ENCODE measurements at regions not wholly inside any gene's neighbourhood (a gene's known extent, or its start where the extent isn't known, plus 50 kb on each side); places are given as distances from the start of the nearest gene placed in this dataset.
"Not testable (repeated sequence)": the region's sequence is repeated elsewhere in the genome, so short reads cannot be mapped to it uniquely, and the experiment has no call there.

GRCh38 chr7:24135003-24135817 is 148.8 kb upstream of the NPY start:
- no peak for DNase-seq (ENCODE audit: low read depth)

GRCh38 chr7:24137338-24137737 is 146.7 kb upstream of the NPY start:
- DNase-seq (ENCODE audit: low read depth), result no peak

- no peak for DNase-seq (ENCODE audit: low read depth)
Observed at GRCh38 chr7:24138343-24138742, 145.6 kb upstream of the NPY start.

- DNase-seq (ENCODE audit: low read depth), result no peak
Observed at GRCh38 chr7:24140001-24140400, 144.0 kb upstream of the NPY start.

- no peak for DNase-seq (ENCODE audit: low read depth)
Observed at GRCh38 chr7:24141874-24142509, 142.0 kb upstream of the NPY start.

GRCh38 chr7:24143547-24143946 is 140.4 kb upstream of the NPY start:
- DNase-seq (ENCODE audit: low read depth), result no peak

GRCh38 chr7:24151944-24152343 is 132.0 kb upstream of the NPY start:
- DNase-seq (ENCODE audit: low read depth), result no peak

- DNase-seq (ENCODE audit: low read depth), result no peak
Observed at GRCh38 chr7:24152356-24152755, 131.6 kb upstream of the NPY start.

GRCh38 chr7:24152877-24153472 is 131.0 kb upstream of the NPY start:
- no peak for DNase-seq (ENCODE audit: low read depth)

- no peak for DNase-seq (ENCODE audit: low read depth)
Observed at GRCh38 chr7:24157666-24158065, 126.3 kb upstream of the NPY start.

- peak; percentile 6 for DNase-seq (ENCODE audit: low read depth)
Observed at GRCh38 chr7:24158975-24159374, 125.0 kb upstream of the NPY start.

GRCh38 chr7:24164401-24164800 is 119.6 kb upstream of the NPY start:
- no peak for DNase-seq (ENCODE audit: low read depth)

- no peak for DNase-seq (ENCODE audit: low read depth)
Observed at GRCh38 chr7:24169077-24169624, 114.8 kb upstream of the NPY start.

- not testable (repeated sequence) for DNase-seq (ENCODE audit: low read depth)
Observed at GRCh38 chr7:24171951-24172350, 112.0 kb upstream of the NPY start.

GRCh38 chr7:24172856-24173255 is 111.1 kb upstream of the NPY start:
- DNase-seq (ENCODE audit: low read depth), result no peak

- no peak for DNase-seq (ENCODE audit: low read depth)
Observed at GRCh38 chr7:24175603-24176002, 108.4 kb upstream of the NPY start.

GRCh38 chr7:24178811-24179570 is 105.0 kb upstream of the NPY start:
- no peak for DNase-seq (ENCODE audit: low read depth)

- DNase-seq (ENCODE audit: low read depth), result no peak
Observed at GRCh38 chr7:24191362-24191761, 92.6 kb upstream of the NPY start.

GRCh38 chr7:24192053-24192452 is 91.9 kb upstream of the NPY start:
- peak; percentile 6 for DNase-seq (ENCODE audit: low read depth)

GRCh38 chr7:24192691-24193090 is 91.3 kb upstream of the NPY start:
- DNase-seq (ENCODE audit: low read depth), result no peak

- DNase-seq (ENCODE audit: low read depth), result no peak
Observed at GRCh38 chr7:24197852-24198251, 86.1 kb upstream of the NPY start.

GRCh38 chr7:24199978-24200377 is 84.0 kb upstream of the NPY start:
- DNase-seq (ENCODE audit: low read depth), result no peak
